ENCODE measurements at regions not wholly inside any gene's neighbourhood (a gene's known extent, or its start where the extent isn't known, plus 50 kb on each side); places are given as distances from the start of the nearest gene placed in this dataset.
"Not testable (repeated sequence)": the region's sequence is repeated elsewhere in the genome, so short reads cannot be mapped to it uniquely, and the experiment has no call there.

GRCh38 chr10:117460846-117461765 is 81.4 kb upstream of the EMX2 start:
- ATAC-seq (peak; percentile 41), DNase-seq (ENCODE audit: low spot score) (no peak)
- intact Hi-C loops (cut with DNase I) = no loop called here

DNA sequence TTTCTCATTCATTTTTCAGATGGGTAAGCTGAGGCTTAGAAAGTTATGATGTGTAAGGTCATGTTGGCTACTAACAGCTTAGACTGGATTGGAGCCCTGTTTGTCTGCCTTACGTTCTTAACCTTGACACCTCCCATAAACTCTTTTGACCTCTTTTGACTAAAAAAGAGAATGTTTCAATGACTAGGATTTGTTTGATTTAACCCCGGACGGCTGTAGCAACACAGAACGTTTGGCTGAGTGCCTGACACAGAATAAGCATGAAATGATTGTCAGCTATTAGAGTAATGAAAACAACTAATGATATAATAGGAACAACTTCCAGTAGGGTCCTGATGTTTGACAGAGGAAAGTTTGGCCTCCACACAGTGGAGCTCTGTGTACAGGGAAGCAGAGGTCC is 83.3 kb upstream of the PDZD8 start:
- intact Hi-C loops (cut with DNase I) = no loop called here
- no peak for ATAC-seq
- no peak for DNase-seq (ENCODE audit: low spot score)

- DNase-seq (ENCODE audit: low spot score) = no peak
- intact Hi-C loops (cut with DNase I) = no loop called here
- no peak for ATAC-seq
Measured at GRCh38 chr10:117457932-117458331, 82.7 kb upstream of the PDZD8 start.

DNA sequence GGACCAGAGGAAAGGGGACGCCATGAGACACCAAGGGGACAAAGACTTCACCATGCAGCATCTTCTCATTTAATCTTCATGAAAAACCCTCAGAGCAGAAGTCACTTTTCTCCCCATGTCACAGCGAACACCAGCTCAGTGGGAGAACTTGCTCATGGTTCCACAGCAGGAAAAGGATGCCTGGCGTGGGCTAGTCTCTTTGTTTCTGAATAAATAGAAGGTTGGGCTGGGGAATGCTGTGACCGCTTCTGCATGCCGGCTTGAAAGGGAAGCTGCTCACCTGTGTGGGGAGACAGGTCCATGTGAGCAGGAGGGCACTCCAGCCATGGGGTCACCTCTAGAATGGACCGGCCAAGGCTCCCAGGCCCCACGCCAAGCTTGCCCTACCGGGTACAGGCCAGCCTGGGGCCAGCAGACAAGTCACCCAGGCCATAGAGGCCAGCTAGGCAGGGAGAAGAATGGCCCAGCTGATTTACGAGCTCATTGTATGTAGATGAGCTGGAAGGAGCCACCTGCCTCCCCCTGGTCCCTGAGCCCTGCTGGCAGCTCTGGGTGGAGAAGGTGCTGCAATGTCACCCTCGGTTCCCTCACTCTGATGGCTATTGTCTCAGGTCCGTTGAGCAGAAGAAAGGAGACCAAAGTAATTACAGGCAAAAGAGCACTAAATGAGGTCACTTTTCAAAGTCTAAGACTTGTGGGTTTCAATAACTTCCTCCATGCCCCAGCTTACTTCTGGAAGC is 82.0 kb upstream of the PDZD8 start:
- ATAC-seq = no peak
- DNase-seq (ENCODE audit: low spot score) = no peak
- intact Hi-C loops (cut with DNase I) = no loop called here

GRCh38 chr10:117455346-117455745 is 80.1 kb upstream of the PDZD8 start:
- intact Hi-C loops (cut with DNase I) = no loop called here
- DNase-seq (ENCODE audit: low spot score) (no peak), ATAC-seq (no peak)

DNA sequence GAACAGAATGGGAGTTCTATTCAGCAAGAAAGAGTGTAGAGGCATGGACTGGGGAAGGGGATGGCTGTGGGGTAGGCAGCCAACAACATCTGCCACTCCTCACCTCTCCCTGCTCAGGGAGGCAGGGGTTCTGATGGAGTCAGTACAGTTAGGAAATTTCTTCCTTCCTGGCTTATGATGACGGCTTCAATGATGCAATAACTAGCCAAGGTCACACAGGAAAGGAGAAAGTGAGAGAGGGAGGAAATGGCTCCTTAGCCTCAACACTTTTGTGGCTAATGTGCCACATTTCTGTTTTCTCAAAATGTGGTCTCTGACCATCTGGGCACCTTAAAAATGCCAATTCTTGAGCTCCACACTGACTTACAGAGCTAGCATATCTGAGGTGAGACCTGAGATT is 79.3 kb upstream of the PDZD8 start:
- DNase-seq (ENCODE audit: low spot score) (no peak), ATAC-seq (no peak)
- intact Hi-C loops (cut with DNase I) = no loop called here

- DNase-seq (ENCODE audit: low spot score); intact Hi-C loops (cut with DNase I); ATAC-seq: not testable (repeated sequence)
Measured at GRCh38 chr10:117453484-117453883, 78.2 kb upstream of the PDZD8 start.

DNA sequence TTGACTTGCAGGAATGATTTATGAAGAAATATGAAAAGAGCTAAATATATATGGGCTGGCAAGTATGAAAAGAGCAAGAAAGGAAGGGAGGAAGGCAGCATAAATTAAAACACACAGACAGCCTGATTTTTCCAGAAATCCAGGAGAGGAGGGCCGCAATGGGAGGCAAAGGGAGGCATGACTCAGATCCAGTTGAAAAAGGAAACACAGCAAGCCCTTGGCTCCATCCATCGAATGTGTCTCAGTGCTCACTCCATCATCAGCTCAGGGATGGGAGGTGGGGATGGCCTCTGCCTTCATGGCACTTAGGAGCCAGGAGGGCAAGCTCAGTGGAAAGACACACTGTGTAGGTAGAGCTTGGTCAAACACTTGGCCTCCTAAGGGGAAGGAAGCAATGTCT is 75.7 kb upstream of the PDZD8 start:
- intact Hi-C loops (cut with DNase I) = no loop called here
- no peak for ATAC-seq
- no peak for DNase-seq (ENCODE audit: low spot score)

- no peak for ATAC-seq
- intact Hi-C loops (cut with DNase I) = no loop called here
- DNase-seq (ENCODE audit: low spot score) = no peak
Measured at GRCh38 chr10:117449636-117450035, 74.4 kb upstream of the PDZD8 start.

GRCh38 chr10:117448802-117449201 is 73.6 kb upstream of the PDZD8 start:
- ATAC-seq (no peak), DNase-seq (ENCODE audit: low spot score) (no peak)
- intact Hi-C loops (cut with DNase I) = no loop called here

- ATAC-seq (no peak), DNase-seq (ENCODE audit: low spot score) (no peak)
- intact Hi-C loops (cut with DNase I) = no loop called here
Measured at GRCh38 chr10:117445992-117446391, 70.8 kb upstream of the PDZD8 start.

- ATAC-seq (no peak), DNase-seq (ENCODE audit: low spot score) (no peak)
- intact Hi-C loops (cut with DNase I) = no loop called here
Measured at GRCh38 chr10:117444497-117445040, 69.3 kb upstream of the PDZD8 start.

- DNase-seq (ENCODE audit: low spot score) = no peak
- intact Hi-C loops (cut with DNase I) = no loop called here
- ATAC-seq = no peak
Measured at GRCh38 chr10:117443686-117444041, 68.4 kb upstream of the PDZD8 start.

DNA sequence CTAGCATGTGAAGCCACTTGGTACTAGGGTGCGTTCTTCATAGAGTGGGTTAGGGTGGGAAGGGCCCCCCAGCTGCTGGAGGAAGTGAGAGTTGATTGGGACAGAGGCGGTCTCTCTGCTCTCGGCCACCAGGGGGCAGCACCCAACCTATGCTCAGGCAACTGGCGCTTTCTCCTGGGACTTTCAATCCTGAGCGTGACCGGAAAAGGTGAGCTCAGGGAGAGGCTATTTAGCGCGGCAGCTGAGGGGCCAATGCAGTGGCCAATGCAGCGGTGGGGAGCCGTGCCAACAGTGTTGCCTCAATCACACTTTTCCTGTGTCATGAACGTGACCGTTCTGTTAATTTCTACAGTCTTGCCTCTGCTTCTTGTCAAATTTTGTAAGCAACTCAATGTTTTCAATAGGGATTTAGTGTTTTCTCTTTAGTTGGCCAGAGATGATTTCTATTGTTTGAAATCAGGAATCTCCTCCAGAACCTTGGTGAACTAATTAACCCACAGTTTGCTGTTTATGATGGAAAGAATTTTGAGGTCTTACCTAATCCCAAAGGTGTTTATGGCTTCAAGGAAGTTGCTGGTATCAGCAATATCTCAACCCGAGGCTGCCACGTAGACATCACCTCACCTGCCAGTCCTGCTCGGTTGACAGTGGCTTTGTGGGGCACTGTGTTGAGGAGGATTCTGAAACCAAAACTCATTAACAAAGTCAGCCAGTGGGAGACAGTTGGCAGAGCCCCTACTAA is 67.9 kb upstream of the PDZD8 start:
- ATAC-seq (peak; percentile 73), DNase-seq (ENCODE audit: low spot score) (peak; percentile 87)
- intact Hi-C loops (cut with DNase I) = no loop called here

DNA sequence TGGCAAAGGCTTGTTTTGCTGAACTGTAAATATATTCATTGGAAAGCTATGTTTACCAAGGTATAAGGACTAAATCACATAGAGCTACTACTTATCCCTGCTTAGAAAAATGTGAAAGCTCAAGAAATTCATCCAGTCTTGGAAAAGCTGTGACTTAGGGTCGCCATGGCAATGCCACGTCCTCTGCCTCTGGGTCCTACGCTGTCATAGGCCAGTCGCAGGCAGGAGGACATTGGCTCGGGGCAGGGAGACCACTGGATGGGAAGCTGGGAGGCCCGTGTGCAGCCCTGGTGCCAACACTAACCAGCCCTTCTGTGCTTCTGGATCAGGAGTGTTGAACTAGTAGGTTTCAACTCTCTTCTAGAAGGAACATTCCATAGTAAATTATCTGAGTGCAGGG is 67.3 kb upstream of the PDZD8 start:
- DNase-seq (ENCODE audit: low spot score) (no peak), ATAC-seq (peak; percentile 23)
- intact Hi-C loops (cut with DNase I) = no loop called here

DNA sequence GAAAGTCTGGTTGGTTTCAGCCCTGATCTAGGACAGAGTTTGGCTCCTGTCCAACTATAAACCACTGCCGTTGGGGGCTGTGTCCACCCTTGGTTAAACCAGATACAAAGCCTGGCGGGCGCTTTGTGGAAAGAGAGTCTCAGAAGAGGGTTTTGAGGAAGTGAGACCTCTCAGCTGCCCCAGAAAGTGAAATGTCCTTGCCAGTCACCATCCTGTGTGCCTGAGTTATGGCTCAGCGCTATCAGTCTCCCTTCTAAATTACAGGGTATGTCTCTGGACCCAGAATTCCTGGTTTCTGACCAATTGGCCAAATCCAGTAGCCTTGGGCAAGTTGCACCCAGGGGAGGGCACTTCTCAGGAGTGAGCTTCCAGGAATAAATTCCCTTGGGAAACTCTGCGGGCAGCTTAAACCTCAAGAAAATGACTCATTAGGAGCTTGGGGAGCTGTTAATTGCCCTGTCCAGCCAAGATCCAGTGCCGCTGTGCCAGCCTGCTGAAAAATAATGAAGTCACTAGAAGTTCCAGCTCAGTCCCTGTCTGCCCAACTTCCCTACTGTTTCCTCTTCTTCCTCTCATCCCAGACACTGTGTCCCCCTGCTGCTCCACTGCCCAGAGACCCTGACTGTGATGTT is 66.7 kb upstream of the PDZD8 start:
- DNase-seq (ENCODE audit: low spot score) = no peak
- intact Hi-C loops (cut with DNase I) = no loop called here
- peak; percentile 28 for ATAC-seq

DNA sequence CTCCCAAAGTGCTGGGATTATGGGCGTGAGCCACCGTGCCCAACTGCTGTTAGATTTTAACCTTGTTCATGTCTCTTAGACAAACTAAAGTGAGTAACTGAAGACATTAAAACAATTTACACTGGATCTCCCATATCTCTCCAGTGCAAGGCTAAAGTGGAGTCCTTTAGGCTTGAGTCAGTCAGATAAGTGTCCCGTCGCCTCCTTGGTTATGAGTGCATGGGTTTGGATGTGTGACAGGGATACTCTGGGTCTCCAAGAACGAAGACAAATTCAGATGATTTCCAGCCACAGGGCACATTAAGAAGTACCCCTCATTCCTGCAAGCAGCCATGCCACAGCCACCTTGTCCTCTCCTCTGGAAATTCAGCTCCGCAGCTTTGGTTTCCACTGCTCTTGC is 66.1 kb upstream of the PDZD8 start:
- intact Hi-C loops (cut with DNase I) = no loop called here
- DNase-seq (ENCODE audit: low spot score) = no peak
- ATAC-seq = no peak

GRCh38 chr10:117439243-117439912 is 64.1 kb upstream of the PDZD8 start:
- ATAC-seq (peak; percentile 90), DNase-seq (ENCODE audit: low spot score) (peak; percentile 63)
- intact Hi-C loops (cut with DNase I) = no loop called here

- no peak for DNase-seq (ENCODE audit: low spot score)
- ATAC-seq = no peak
- intact Hi-C loops (cut with DNase I) = no loop called here
Measured at GRCh38 chr10:117432866-117433265, 57.6 kb upstream of the PDZD8 start.
